A673 (cell line): ENCODE measurements at regions not wholly inside any gene's neighbourhood (a gene's known extent, or its start where the extent isn't known, plus 50 kb on each side); places are given as distances from the start of the nearest gene placed in this dataset.

Source experiments
- CTCF ChIP-seq: fragments of 300-800, 200-600 bp; sonication (generic); conservative IDR thresholded peaks from 2 replicates; pipeline ENCODE4 v1.5.1; 2017; ENCODE audit warnings: low read depth, mild to moderate bottlenecking, antibody characterized with exemption, low read length, moderate library complexity, mixed read lengths
- EZH2 ChIP-seq: fragments of 200-600 bp; sonication (generic); IDR thresholded peaks from 2 replicates; pipeline ENCODE4 v1.6.1; 2017; ENCODE audit warnings: borderline replicate concordance, low read depth, mild to moderate bottlenecking, mixed read lengths, antibody characterized with exemption, low read length; ENCODE audit not compliant: poor library complexity, severe bottlenecking

- TF ChIP-seq CTCF (no peak), EZH2 (no peak)
These were observed 253.9 kb downstream of the DUSP10 start for GRCh38 chr1:221487781-221488524.
